HG03097 (cell line): ENCODE measurements at regions not wholly inside any gene's neighbourhood (a gene's known extent, or its start where the extent isn't known, plus 50 kb on each side); places are given as distances from the start of the nearest gene placed in this dataset.
"Not testable (repeated sequence)": the region's sequence is repeated elsewhere in the genome, so short reads cannot be mapped to it uniquely, and the experiment has no call there.

Experiments
- ATAC-seq: cut with Tn5 transposase; IDR thresholded peaks from one replicate; pipeline ENCODE4 v1.9.1; 2021; ENCODE audit not compliant: unreplicated experiment, low FRiP score

GRCh38 chr1:38787041-38787440 is 72.5 kb downstream of the RRAGC start:
- no peak for ATAC-seq

GRCh38 chr1:38786040-38786436 is 73.5 kb downstream of the RRAGC start:
- ATAC-seq, result no peak

- no peak for ATAC-seq
Observed at GRCh38 chr1:38785285-38786039, 74.1 kb downstream of the RRAGC start.

- ATAC-seq, result no peak
Observed at GRCh38 chr1:38784452-38785284, 74.9 kb downstream of the RRAGC start.

GRCh38 chr1:38783640-38784229 is 75.8 kb downstream of the RRAGC start:
- no peak for ATAC-seq

GRCh38 chr1:38781872-38782617 is 77.5 kb downstream of the RRAGC start:
- no peak for ATAC-seq

GRCh38 chr1:38780133-38780532 is 79.4 kb downstream of the RRAGC start:
- no peak for ATAC-seq

- no peak for ATAC-seq
Observed at GRCh38 chr1:38779491-38779890, 80.1 kb downstream of the RRAGC start.

GRCh38 chr1:38778521-38778920 is 81.1 kb downstream of the RRAGC start:
- no peak for ATAC-seq

GRCh38 chr1:38778051-38778450 is 81.5 kb downstream of the RRAGC start:
- no peak for ATAC-seq

- ATAC-seq, result no peak
Observed at GRCh38 chr1:38777464-38777957, 82.1 kb downstream of the RRAGC start.

- no peak for ATAC-seq
Observed at GRCh38 chr1:38776466-38777065, 83.0 kb downstream of the RRAGC start.

- ATAC-seq, result no peak
Observed at GRCh38 chr1:38775175-38775845, 84.3 kb downstream of the RRAGC start.

GRCh38 chr1:38773483-38773882 is 86.1 kb downstream of the RRAGC start:
- ATAC-seq, result no peak

- ATAC-seq, result no peak
Observed at GRCh38 chr1:38772953-38773352, 86.6 kb downstream of the RRAGC start.

- ATAC-seq, result no peak
Observed at GRCh38 chr1:38772026-38772425, 87.5 kb downstream of the RRAGC start.

GRCh38 chr1:38770516-38771173 is 88.9 kb downstream of the RRAGC start:
- ATAC-seq, result not testable (repeated sequence)

GRCh38 chr1:38766125-38766524 is 93.4 kb downstream of the RRAGC start:
- no peak for ATAC-seq

GRCh38 chr1:38763121-38763520 is 96.5 kb downstream of the RRAGC start:
- ATAC-seq, result no peak
